ENCODE measurements at regions not wholly inside any gene's neighbourhood (a gene's known extent, or its start where the extent isn't known, plus 50 kb on each side); places are given as distances from the start of the nearest gene placed in this dataset.

GRCh38 chr5:29972597-29972996, 1220.9 kb upstream of the CDH6 start:
- TF ChIP-seq EP300 (IDR thresholded peaks at IDR 0.05), result no peak
- no peak for TF ChIP-seq POLR2A (IDR thresholded peaks at IDR 0.05)
- TF ChIP-seq, protein P1, sequence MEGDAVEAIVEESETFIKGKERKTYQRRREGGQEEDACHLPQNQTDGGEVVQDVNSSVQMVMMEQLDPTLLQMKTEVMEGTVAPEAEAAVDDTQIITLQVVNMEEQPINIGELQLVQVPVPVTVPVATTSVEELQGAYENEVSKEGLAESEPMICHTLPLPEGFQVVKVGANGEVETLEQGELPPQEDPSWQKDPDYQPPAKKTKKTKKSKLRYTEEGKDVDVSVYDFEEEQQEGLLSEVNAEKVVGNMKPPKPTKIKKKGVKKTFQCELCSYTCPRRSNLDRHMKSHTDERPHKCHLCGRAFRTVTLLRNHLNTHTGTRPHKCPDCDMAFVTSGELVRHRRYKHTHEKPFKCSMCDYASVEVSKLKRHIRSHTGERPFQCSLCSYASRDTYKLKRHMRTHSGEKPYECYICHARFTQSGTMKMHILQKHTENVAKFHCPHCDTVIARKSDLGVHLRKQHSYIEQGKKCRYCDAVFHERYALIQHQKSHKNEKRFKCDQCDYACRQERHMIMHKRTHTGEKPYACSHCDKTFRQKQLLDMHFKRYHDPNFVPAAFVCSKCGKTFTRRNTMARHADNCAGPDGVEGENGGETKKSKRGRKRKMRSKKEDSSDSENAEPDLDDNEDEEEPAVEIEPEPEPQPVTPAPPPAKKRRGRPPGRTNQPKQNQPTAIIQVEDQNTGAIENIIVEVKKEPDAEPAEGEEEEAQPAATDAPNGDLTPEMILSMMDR (IDR thresholded peaks at IDR 0.05), result no peak
